HEK293T (cell line): ENCODE measurements at regions not wholly inside any gene's neighbourhood (a gene's known extent, or its start where the extent isn't known, plus 50 kb on each side); places are given as distances from the start of the nearest gene placed in this dataset.

ENCODE experiments used
- CTCF ChIA-PET: fragments of 350-600 bp; formaldehyde crosslinking; extraction: SDS; loops from one replicate; lab custom pipeline; 2021; ENCODE audit warnings: antibody characterized with exemption, inconsistent platforms; lab: Yijun Ruan, JAX
- POLR2A ChIA-PET: fragments of 350-600 bp; formaldehyde crosslinking; extraction: SDS; loops from one replicate; lab custom pipeline; 2020; ENCODE audit warnings: antibody characterized with exemption, inconsistent platforms; lab: Yijun Ruan, JAX
- DNase-seq: peaks from one replicate; pipeline ENCODE4 v3.0.0; 2012; ENCODE audit warnings: mixed read lengths; ENCODE audit errors: extremely low spot score
- ARNT ChIP-seq: fragments of 450-650 bp; IDR thresholded peaks from 2 replicates; pipeline ENCODE4 v1.6.1; 2017; ENCODE audit warnings: mild to moderate bottlenecking
- BHLHE40 ChIP-seq: fragments of 450-650 bp; IDR thresholded peaks from 2 replicates; pipeline ENCODE4 v1.6.1; 2016; ENCODE audit warnings: mild to moderate bottlenecking, moderate library complexity, borderline replicate concordance
- CTBP1 ChIP-seq: fragments of 450-650 bp; IDR thresholded peaks from 2 replicates; pipeline ENCODE4 v1.6.1; 2016; ENCODE audit warnings: borderline replicate concordance
- ELF4 ChIP-seq: fragments of 450-650 bp; IDR thresholded peaks from 2 replicates; pipeline ENCODE4 v1.6.1; 2017; ENCODE audit warnings: antibody characterized with exemption
- FOXA1 ChIP-seq: fragments of 450-650 bp; IDR thresholded peaks from 2 replicates; pipeline ENCODE4 v1.6.1; 2016; ENCODE audit warnings: mild to moderate bottlenecking
- FOXK2 ChIP-seq: fragments of 450-650 bp; IDR thresholded peaks from 2 replicates; pipeline ENCODE4 v1.6.1; 2016; ENCODE audit warnings: mild to moderate bottlenecking
- FOXM1 ChIP-seq: fragments of 450-650 bp; IDR thresholded peaks from 2 replicates; pipeline ENCODE4 v1.6.1; 2017; ENCODE audit warnings: mild to moderate bottlenecking, borderline replicate concordance
- HDGF ChIP-seq: fragments of 450-650 bp; IDR thresholded peaks from 2 replicates; pipeline ENCODE4 v1.6.1; 2017; ENCODE audit warnings: antibody characterized with exemption, borderline replicate concordance
- L3MBTL2 ChIP-seq: fragments of 450-650 bp; conservative IDR thresholded peaks from 2 replicates; pipeline ENCODE4 v1.6.1; 2016; ENCODE audit warnings: mild to moderate bottlenecking
- LEF1 ChIP-seq: fragments of 450-650 bp; IDR thresholded peaks from 2 replicates; pipeline ENCODE4 v1.6.1; 2017; ENCODE audit warnings: mild to moderate bottlenecking, borderline replicate concordance
- NFRKB ChIP-seq: fragments of 450-650 bp; IDR thresholded peaks from 2 replicates; pipeline ENCODE4 v1.6.1; 2016; ENCODE audit warnings: mild to moderate bottlenecking, moderate library complexity
- SP1 ChIP-seq: fragments of 450-650 bp; IDR thresholded peaks from 2 replicates; pipeline ENCODE4 v1.6.1; 2017
- SUZ12 ChIP-seq: fragments of 450-650 bp; IDR thresholded peaks from 2 replicates; pipeline ENCODE4 v1.6.1; 2016; ENCODE audit warnings: mild to moderate bottlenecking
- TARDBP ChIP-seq: fragments of 450-650 bp; IDR thresholded peaks from 2 replicates; pipeline ENCODE4 v1.6.1; 2016
- ZNF384 ChIP-seq: fragments of 450-650 bp; IDR thresholded peaks from 2 replicates; pipeline ENCODE4 v1.6.1; 2016
- TF ChIP-seq, protein P1 (sequence below): fragments of 450-650 bp; IDR thresholded peaks from 2 replicates; pipeline ENCODE4 v1.6.1; 2016

DNA sequence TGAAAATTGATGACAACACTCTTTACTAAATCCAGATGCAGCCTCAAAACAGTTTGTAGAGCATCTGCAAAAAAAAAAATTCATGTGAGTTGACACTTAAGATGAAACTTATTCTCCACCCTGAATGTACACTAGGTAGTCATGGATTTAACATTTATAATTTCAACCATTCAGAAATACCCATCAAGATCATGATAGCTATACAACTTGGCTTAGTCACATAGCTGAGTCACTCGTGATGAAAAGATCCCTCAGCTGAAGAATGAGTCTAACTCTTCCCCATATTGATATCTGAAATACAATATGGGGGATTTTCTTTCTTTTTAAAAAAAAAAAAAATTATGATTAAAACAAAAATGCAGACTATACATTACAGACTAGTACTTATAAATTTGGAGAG lies 104.8 kb upstream of the PLEKHG7 start:
- ChIA-PET CTCF (interaction anchor here (0.7 kb wide), 2 partner anchors 93 to 516 kb away, joined by 3 to 4 read pairs; no protein-coding TSS in a partner anchor), POLR2A (no interaction called here)
- no peak for TF ChIP-seq ZNF384
- TF ChIP-seq L3MBTL2, result no peak
- no peak for TF ChIP-seq SUZ12
- no peak for TF ChIP-seq BHLHE40
- TF ChIP-seq FOXM1, result no peak
- TF ChIP-seq LEF1, result no peak
- no peak for TF ChIP-seq NFRKB
- no peak for TF ChIP-seq FOXA1
- DNase-seq, result no peak

DNA sequence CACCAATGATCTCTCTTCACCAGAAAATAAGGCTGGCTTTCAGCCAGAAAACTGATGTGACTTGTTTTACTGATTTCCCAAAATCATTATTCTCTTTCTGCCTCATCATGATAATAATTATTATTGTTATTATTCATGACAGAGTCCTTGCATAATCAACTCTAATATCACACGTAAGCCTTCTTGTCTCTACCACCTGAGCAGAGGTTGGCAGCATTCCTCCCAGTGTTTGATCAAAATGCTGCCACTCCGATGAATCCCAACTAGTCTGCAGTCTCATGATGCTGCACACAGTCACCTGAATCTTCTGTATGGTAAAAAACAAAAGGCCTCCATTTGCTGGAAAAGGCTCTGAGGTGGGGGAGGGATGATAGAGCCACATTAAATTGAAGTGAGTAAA lies 105.7 kb upstream of the PLEKHG7 start:
- ChIA-PET CTCF (no interaction called here), POLR2A (interaction anchor here (0.6 kb wide), 1 partner anchor 35 kb away, joined by 3 read pairs; no protein-coding TSS in a partner anchor)
- no peak for TF ChIP-seq CTBP1
- no peak for TF ChIP-seq ELF4
- TF ChIP-seq FOXM1, result no peak
- TF ChIP-seq, protein P1, sequence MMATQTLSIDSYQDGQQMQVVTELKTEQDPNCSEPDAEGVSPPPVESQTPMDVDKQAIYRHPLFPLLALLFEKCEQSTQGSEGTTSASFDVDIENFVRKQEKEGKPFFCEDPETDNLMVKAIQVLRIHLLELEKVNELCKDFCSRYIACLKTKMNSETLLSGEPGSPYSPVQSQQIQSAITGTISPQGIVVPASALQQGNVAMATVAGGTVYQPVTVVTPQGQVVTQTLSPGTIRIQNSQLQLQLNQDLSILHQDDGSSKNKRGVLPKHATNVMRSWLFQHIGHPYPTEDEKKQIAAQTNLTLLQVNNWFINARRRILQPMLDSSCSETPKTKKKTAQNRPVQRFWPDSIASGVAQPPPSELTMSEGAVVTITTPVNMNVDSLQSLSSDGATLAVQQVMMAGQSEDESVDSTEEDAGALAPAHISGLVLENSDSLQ, result no peak
- no peak for TF ChIP-seq TARDBP
- no peak for TF ChIP-seq ZNF384
- TF ChIP-seq LEF1, result no peak
- no peak for TF ChIP-seq FOXA1
- no peak for TF ChIP-seq HDGF
- TF ChIP-seq L3MBTL2, result no peak
- TF ChIP-seq ARNT, result no peak
- TF ChIP-seq SP1, result no peak
- no peak for TF ChIP-seq FOXK2
- no peak for TF ChIP-seq NFRKB
- DNase-seq, result no peak

DNA sequence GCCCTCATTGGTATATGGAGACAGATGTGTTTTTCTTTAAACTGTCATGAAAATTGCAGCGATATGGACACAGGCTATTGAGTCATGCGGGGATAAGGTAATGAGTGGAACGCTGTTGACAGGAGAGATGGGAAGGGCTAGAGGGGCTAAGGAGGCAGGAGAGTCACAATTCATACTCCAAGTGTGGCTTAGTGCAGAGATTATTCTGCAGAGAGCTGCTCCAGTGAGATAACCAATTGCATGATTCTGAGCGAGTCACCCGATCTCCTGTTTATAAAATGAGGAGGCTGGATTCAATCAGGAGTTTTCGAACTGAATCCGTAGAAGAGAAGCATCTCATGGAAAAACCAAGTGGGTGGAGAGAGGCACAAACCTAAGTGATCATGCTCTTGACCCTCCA lies 106.4 kb upstream of the PLEKHG7 start:
- TF ChIP-seq ZNF384 (no peak), LEF1 (no peak), ARNT (no peak), ELF4 (no peak), FOXA1 (no peak), SUZ12 (no peak), L3MBTL2 (no peak), BHLHE40 (no peak), FOXK2 (no peak), SP1 (no peak), CTBP1 (no peak)

DNA sequence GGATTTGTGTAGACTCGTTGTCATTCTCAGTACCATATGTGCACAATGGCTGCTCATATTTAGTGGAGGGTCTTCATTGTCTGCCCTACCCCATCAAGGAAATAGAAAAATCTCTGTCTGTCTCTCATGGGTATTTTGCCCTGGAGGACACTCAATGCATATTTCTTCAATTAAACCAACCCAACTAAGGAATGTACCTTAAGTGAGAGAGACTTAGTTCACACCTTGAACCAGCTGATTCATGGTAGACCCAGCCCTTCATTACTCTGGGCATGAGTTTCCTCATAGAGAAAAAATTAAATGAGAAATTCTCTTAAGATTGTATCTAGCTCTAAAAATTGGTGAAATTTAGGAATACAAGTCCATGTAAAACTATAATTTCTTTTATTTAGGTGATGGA lies 107.1 kb upstream of the PLEKHG7 start:
- ChIA-PET POLR2A (no interaction called here), CTCF (no interaction called here)
- no peak for TF ChIP-seq CTBP1
- no peak for TF ChIP-seq FOXK2
- no peak for TF ChIP-seq ARNT
- TF ChIP-seq SUZ12, result no peak
- no peak for TF ChIP-seq ELF4
- TF ChIP-seq FOXA1, result no peak
- TF ChIP-seq BHLHE40, result no peak
- TF ChIP-seq FOXM1, result no peak
- no peak for DNase-seq

More for the DNA sequence above, 106.4 kb upstream of the PLEKHG7 start:
- no peak for DNase-seq
- ChIA-PET POLR2A (no interaction called here), CTCF (no interaction called here)

DNA sequence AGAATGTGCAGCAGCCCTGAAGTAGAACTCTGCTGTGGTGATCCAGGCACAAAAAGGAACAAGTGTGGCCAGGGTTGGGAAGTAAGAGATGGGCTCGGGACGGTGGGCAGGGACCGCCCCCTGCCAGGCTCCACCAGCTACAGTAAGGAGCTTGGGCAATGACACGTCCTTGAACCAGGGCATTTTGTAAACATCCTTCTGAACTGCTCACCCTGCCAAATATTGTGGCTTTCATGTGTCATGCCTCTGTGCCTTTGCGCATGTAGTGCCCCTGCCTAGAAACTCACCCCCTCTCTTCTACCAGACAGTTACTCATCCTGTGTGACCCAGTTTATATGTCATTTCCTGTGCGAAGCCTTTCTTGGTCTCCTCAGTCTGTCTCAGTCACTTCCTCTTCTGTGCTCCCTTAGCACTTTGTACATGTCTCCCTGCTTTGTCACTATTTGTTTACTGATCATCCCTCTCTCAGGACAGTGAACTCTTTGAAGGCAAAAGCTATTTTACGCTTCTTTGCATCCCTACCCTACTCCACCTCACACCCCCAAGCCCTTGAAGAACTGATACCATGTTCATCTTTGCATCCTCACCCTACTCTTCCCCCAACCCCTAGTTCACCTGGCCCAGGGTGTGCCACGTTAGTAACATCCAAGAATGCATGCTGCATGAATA lies 108.9 kb upstream of the PLEKHG7 start:
- POLR2A ChIA-PET, result no interaction called here
- DNase-seq, result no peak

DNA sequence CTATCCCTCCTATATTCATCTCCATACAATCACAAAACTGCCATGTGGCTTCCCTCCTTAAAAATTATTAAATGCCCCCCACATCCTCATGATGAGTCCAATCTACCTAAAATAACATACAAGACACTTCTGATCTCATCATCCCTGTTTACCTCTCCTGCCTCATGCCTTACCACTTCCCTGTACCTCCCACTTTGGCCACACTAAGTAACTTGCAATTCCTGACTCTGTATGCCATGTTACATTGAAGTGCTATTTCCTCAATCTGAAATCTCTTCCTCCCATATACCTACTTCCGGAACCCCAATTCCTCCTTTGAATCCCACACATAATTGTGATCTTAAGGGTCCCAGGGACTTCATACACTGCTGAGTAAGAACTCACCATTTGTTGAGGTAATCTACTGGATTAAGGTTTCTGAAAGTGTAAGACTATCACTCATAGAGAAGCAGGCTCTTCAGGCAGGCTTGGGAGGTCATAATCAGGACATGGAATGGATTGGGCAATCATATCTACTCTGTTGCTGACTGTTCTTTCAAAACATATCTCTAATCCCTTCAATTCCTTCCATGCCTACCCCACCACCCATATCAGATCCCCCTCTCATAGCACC lies 117.6 kb upstream of the PLEKHG7 start:
- ChIA-PET CTCF (no interaction called here), POLR2A (no interaction called here)
- no peak for TF ChIP-seq ARNT
- TF ChIP-seq BHLHE40, result no peak
- TF ChIP-seq, protein P1, result no peak
- TF ChIP-seq SUZ12, result no peak
- TF ChIP-seq L3MBTL2, result no peak
- no peak for TF ChIP-seq FOXK2
- no peak for TF ChIP-seq TARDBP
- no peak for TF ChIP-seq SP1
- TF ChIP-seq CTBP1, result no peak
- TF ChIP-seq ELF4, result no peak
- no peak for TF ChIP-seq FOXA1
- TF ChIP-seq HDGF, result no peak
- no peak for TF ChIP-seq LEF1
- TF ChIP-seq NFRKB, result no peak
- TF ChIP-seq ZNF384, result no peak
- no peak for TF ChIP-seq FOXM1
- no peak for DNase-seq

More for the DNA sequence above, 108.9 kb upstream of the PLEKHG7 start:
- CTCF ChIA-PET, result no interaction called here
- no peak for TF ChIP-seq L3MBTL2
- TF ChIP-seq, protein P1, result no peak
- TF ChIP-seq SUZ12, result no peak
- no peak for TF ChIP-seq ARNT
- no peak for TF ChIP-seq FOXA1
- no peak for TF ChIP-seq BHLHE40
- TF ChIP-seq SP1, result no peak
- no peak for TF ChIP-seq CTBP1
- no peak for TF ChIP-seq ELF4
- TF ChIP-seq HDGF, result no peak
